H1 (cell line): ENCODE measurements at regions not wholly inside any gene's neighbourhood (a gene's known extent, or its start where the extent isn't known, plus 50 kb on each side); places are given as distances from the start of the nearest gene placed in this dataset.

Experiments
- CTCF ChIA-PET: fragments of 300-600 bp; sonication (Branson Sonifier 250); formaldehyde crosslinking; loops from one replicate; lab custom pipeline; 2021; ENCODE audit not compliant: partially characterized antibody; lab: Charles Lee
- POLR2A ChIA-PET: fragments of 300-600 bp; sonication (Branson Sonifier 250); formaldehyde crosslinking; loops from one replicate; lab custom pipeline; 2021; ENCODE audit warnings: inconsistent platforms; ENCODE audit not compliant: partially characterized antibody; lab: Charles Lee
- DNase-seq, 2 experiments: peaks; one replicate each; pipeline versions ENCODE4 v3.0.0 to v3.0.0-alpha.2; 2010 to 2022; ENCODE audit warnings: low spot score in 2 of 2, low read depth in 1 of 2, mixed read lengths in 1 of 2
- FAIRE-seq: peaks from 2 replicates; lab custom pipeline; 2011; peaks lifted over from hg19 to GRCh38; lab: Jason Lieb, UNC
- H2AFZ ChIP-seq: 2 replicates; pipeline ENCODE4 v1.8.1; 2012; ENCODE audit warnings: low read length, inconsistent platforms
- H2AK5ac ChIP-seq: 2 replicates; pipeline ENCODE4 v1.6.1; 2013; ENCODE audit warnings: low read depth, low read length
- H2BK120ac ChIP-seq: replicated peaks from 2 replicates; pipeline ENCODE3; 2013; ENCODE audit warnings: low read depth, low read length, inconsistent platforms
- H2BK12ac ChIP-seq: 2 replicates; pipeline ENCODE4 v1.6.1; 2013; ENCODE audit warnings: low read depth, low read length
- H2BK15ac ChIP-seq: 2 replicates; pipeline ENCODE4 v1.6.1; 2013; ENCODE audit warnings: low read length
- H2BK20ac ChIP-seq: 2 replicates; pipeline ENCODE4 v1.6.1; 2013; ENCODE audit warnings: low read length
- H2BK5ac ChIP-seq: 2 replicates; pipeline ENCODE4 v1.6.1; 2013; ENCODE audit warnings: low read depth, low read length
- H3K14ac ChIP-seq: 2 replicates; pipeline ENCODE4 v1.6.1; 2013; ENCODE audit warnings: inconsistent platforms; ENCODE audit not compliant: insufficient read length
- H3K18ac ChIP-seq: 2 replicates; pipeline ENCODE4 v1.6.1; 2013; ENCODE audit warnings: low read length; ENCODE audit errors: extremely low read depth
- H3K23ac ChIP-seq: 2 replicates; pipeline ENCODE4 v1.6.1; 2013; ENCODE audit warnings: inconsistent platforms; ENCODE audit not compliant: insufficient read length
- H3K23me2 ChIP-seq: 2 replicates; pipeline ENCODE4 v1.6.1; 2013; ENCODE audit warnings: low read depth, low read length
- H3K27ac ChIP-seq: 2 replicates; pipeline ENCODE4 v1.6.1; 2011; ENCODE audit warnings: low read depth, low read length, inconsistent platforms
- H3K27me3 ChIP-seq, 4 experiments: replicated peaks in 1 of 4; 1 replicate in 1 of 4; 2 replicates in 3 of 4; pipeline versions ENCODE4 v1.6.1 to v1.8.1; 2011 to 2013; ENCODE audit warnings: low read length in 3 of 4, mild to moderate bottlenecking in 3 of 4, inconsistent platforms in 2 of 4, mixed read lengths in 2 of 4, moderate library complexity in 1 of 4; ENCODE audit not compliant: control insufficient read depth in 3 of 4, insufficient read depth in 3 of 4; ENCODE audit errors: extremely low read depth in 1 of 4
- H3K36me3 ChIP-seq, 4 experiments: 2 replicates each; pipeline versions ENCODE4 v1.6.1 to v1.8.1; 2011 to 2013; ENCODE audit warnings: mild to moderate bottlenecking in 4 of 4, low read length in 3 of 4, moderate library complexity in 2 of 4, control low read depth in 1 of 4, inconsistent platforms in 1 of 4; ENCODE audit not compliant: insufficient read depth in 4 of 4, control insufficient read depth in 2 of 4
- H3K4ac ChIP-seq: replicated peaks from 2 replicates; pipeline ENCODE3; 2013; ENCODE audit warnings: low read length, low read depth, mixed read lengths, inconsistent platforms; ENCODE audit not compliant: insufficient read length
- H3K4me1 ChIP-seq, 4 experiments: replicated peaks in 1 of 4; 1 replicate in 1 of 4; 2 replicates in 3 of 4; pipeline versions ENCODE4 v1.6.1 to v1.8.1; 2011 to 2013; ENCODE audit warnings: low read length in 3 of 4, inconsistent platforms in 2 of 4, mixed read lengths in 1 of 4; ENCODE audit not compliant: insufficient read depth in 4 of 4, control insufficient read depth in 3 of 4
- H3K4me2 ChIP-seq, 2 experiments: 2 replicates each; pipeline versions ENCODE4 v1.6.1 to v1.8.1; 2011 to 2013; ENCODE audit warnings: low read depth in 2 of 2, low read length in 2 of 2, control low read depth in 1 of 2, inconsistent platforms in 1 of 2, mild to moderate bottlenecking in 1 of 2; ENCODE audit not compliant: insufficient read depth in 1 of 2
- H3K4me3 ChIP-seq, 4 experiments: fragments of 200-600, 300-600 bp in 1 of 4; sonication (generic), shearing (Covaris generic), sonication (Bioruptor Twin) in 1 of 4; 2 replicates each; pipeline versions ENCODE4 v1.5.1 to v1.8.1; 2011 to 2016; ENCODE audit warnings: low read length in 4 of 4, low read depth in 3 of 4, control low read depth in 2 of 4, inconsistent platforms in 2 of 4, mild to moderate bottlenecking in 2 of 4, mixed read lengths in 1 of 4, moderate library complexity in 1 of 4; ENCODE audit not compliant: insufficient read depth in 2 of 4; ENCODE audit errors: extremely low read depth in 1 of 4
- H3K56ac ChIP-seq: replicated peaks from 2 replicates; pipeline ENCODE3; 2013; ENCODE audit warnings: low read depth, mild to moderate bottlenecking, mixed read lengths, low read length, inconsistent platforms; ENCODE audit not compliant: insufficient read length
- H3K79me1 ChIP-seq: 2 replicates; pipeline ENCODE4 v1.6.1; 2013; ENCODE audit warnings: low read depth, low read length, control low read depth
- H3K79me2 ChIP-seq, 2 experiments: 2 replicates each; pipeline versions ENCODE4 v1.6.1 to v1.8.1; 2012 to 2013; ENCODE audit warnings: low read length in 2 of 2, mild to moderate bottlenecking in 2 of 2, inconsistent platforms in 1 of 2; ENCODE audit not compliant: insufficient read depth in 2 of 2, control insufficient read depth in 1 of 2
- H3K9ac ChIP-seq, 4 experiments: replicated peaks in 1 of 4; 1 replicate in 1 of 4; 2 replicates in 3 of 4; pipeline versions ENCODE4 v1.6.1 to v1.8.1; 2011 to 2013; ENCODE audit warnings: low read depth in 3 of 4, low read length in 3 of 4, control low read depth in 2 of 4, mild to moderate bottlenecking in 2 of 4, moderate library complexity in 2 of 4, inconsistent platforms in 1 of 4; ENCODE audit errors: extremely low read depth in 1 of 4
- H3K9me3 ChIP-seq, 2 experiments: 2 replicates each; pipeline versions ENCODE4 v1.6.1 to v1.8.1; 2012 to 2013; ENCODE audit warnings: mild to moderate bottlenecking in 2 of 2, moderate library complexity in 2 of 2, control low read depth in 1 of 2, inconsistent platforms in 1 of 2, low read depth in 1 of 2, low read length in 1 of 2, mixed read lengths in 1 of 2; ENCODE audit not compliant: insufficient read depth in 2 of 2
- H4K20me1 ChIP-seq, 2 experiments: replicated peaks in 1 of 2; 2 replicates each; pipeline versions ENCODE3 to v1.8.1; 2011 to 2013; ENCODE audit warnings: inconsistent platforms in 2 of 2, low read length in 2 of 2, mild to moderate bottlenecking in 1 of 2; ENCODE audit not compliant: insufficient read depth in 2 of 2, control insufficient read depth in 1 of 2
- H4K5ac ChIP-seq: 2 replicates; pipeline ENCODE4 v1.6.1; 2013; ENCODE audit warnings: low read length, low read depth, mixed read lengths, inconsistent platforms; ENCODE audit not compliant: insufficient read length
- H4K8ac ChIP-seq: 2 replicates; pipeline ENCODE4 v1.8.0; 2013; ENCODE audit warnings: mild to moderate bottlenecking, moderate library complexity, low read length, inconsistent platforms; ENCODE audit not compliant: insufficient read depth; ENCODE audit errors: extremely low read depth
- H4K91ac ChIP-seq: replicated peaks from 2 replicates; pipeline ENCODE3; 2013; ENCODE audit warnings: low read length, mixed read lengths, inconsistent platforms; ENCODE audit not compliant: insufficient read length
- WGBS, 2 experiments: shearing (Covaris generic) in 1 of 2; methylation state at CpG; one replicate each; pipeline versions ENCODE4 v1.1.6 to v1.1.7; 2013 to 2015; ENCODE audit warnings: low lambda C conversion rate in 2 of 2, mixed read lengths in 2 of 2, inconsistent platforms in 1 of 2, low coverage in 1 of 2, missing lambda C conversion rate in 1 of 2; ENCODE audit not compliant: insufficient replicate concordance in 2 of 2, insufficient coverage in 1 of 2, insufficient read length in 1 of 2; ENCODE audit errors: extremely low coverage in 1 of 2, missing lambda C conversion rate in 1 of 2; 5-methylcytosine and 5-hydroxymethylcytosine counted together

GRCh38 chr3:70383360-70383831 lies 71.0 kb upstream of the MDFIC2 start:
- peaks cover 0 to 4% (median 1%) of the 10 kb centered on the region in 4 experiments; a peak in 2 of 7 replicates for H3K4me1 ChIP-seq
- POLR2A ChIA-PET: no interaction called here
- no peak overlapping the region for H2BK20ac ChIP-seq
- H3K9me3 ChIP-seq: no peaks in the 10 kb centered on the region
- no peaks in the 10 kb centered on the region for H3K27me3 ChIP-seq
- no peak overlapping the region for H3K14ac ChIP-seq
- WGBS, 2 experiments: 88% methylated on average over 6 of the region's 6 CpGs; no CpG with 5 or more reads in 1 of the 2 experiments
- H3K4me2 ChIP-seq: no peak overlapping the region
- H3K79me1 ChIP-seq: no peaks in the 10 kb centered on the region
- FAIRE-seq (no peak), DNase-seq (no peak)
- H2AK5ac ChIP-seq: no peak overlapping the region
- H3K56ac ChIP-seq: no peak overlapping the region
- H4K5ac ChIP-seq: no peak overlapping the region
- no peak overlapping the region for H2BK120ac ChIP-seq
- no peak overlapping the region for H2BK12ac ChIP-seq
- H3K27ac ChIP-seq: no peak overlapping the region
- H4K91ac ChIP-seq: no peak overlapping the region
- H4K20me1 ChIP-seq: no peaks in the 10 kb centered on the region
- H3K36me3 ChIP-seq: no peaks in the 10 kb centered on the region
- H3K23me2 ChIP-seq: no peaks in the 10 kb centered on the region
- H3K9ac ChIP-seq: no peak overlapping the region
- H2AFZ ChIP-seq: peak overlapping the region; percentile 41; the same call in 1 of the 2 replicates
- no peak overlapping the region for H4K8ac ChIP-seq
- H2BK15ac ChIP-seq: no peak overlapping the region
- H3K79me2 ChIP-seq: no peaks in the 10 kb centered on the region
- H3K4ac ChIP-seq: no peak overlapping the region
- CTCF ChIA-PET: no interaction called here
- H3K23ac ChIP-seq: no peak overlapping the region
- no peak overlapping the region for H3K4me3 ChIP-seq
- no peak overlapping the region for H3K18ac ChIP-seq
- H2BK5ac ChIP-seq: no peak overlapping the region
